Right lung (tissue), 2 donors: ENCODE measurements at regions not wholly inside any gene's neighbourhood (a gene's known extent, or its start where the extent isn't known, plus 50 kb on each side); places are given as distances from the start of the nearest gene placed in this dataset.

Source experiments
- DNase-seq, 2 donors: peaks; one replicate each; pipeline ENCODE4 v3.0.0-alpha.2; 2013

- no peak for DNase-seq
These were observed 377.7 kb upstream of the RBMS3 start for GRCh38 chr3:28903171-28903601.

- DNase-seq = no peak
These were observed 375.1 kb upstream of the RBMS3 start for GRCh38 chr3:28905798-28906197.

GRCh38 chr3:28906561-28907310, 374.1 kb upstream of the RBMS3 start:
- no peak for DNase-seq

- DNase-seq = no peak
These were observed 373.3 kb upstream of the RBMS3 start for GRCh38 chr3:28907616-28908015.

- no peak for DNase-seq
These were observed 368.6 kb upstream of the RBMS3 start for GRCh38 chr3:28912120-28912885.

- DNase-seq = peak; percentile 45 to 67
These were observed 364.9 kb upstream of the RBMS3 start for GRCh38 chr3:28915741-28916500.

GRCh38 chr3:28916713-28917499, 364.0 kb upstream of the RBMS3 start:
- DNase-seq = peak; percentile 69 to 83

GRCh38 chr3:28917895-28918475, 362.9 kb upstream of the RBMS3 start:
- DNase-seq = no peak

- no peak for DNase-seq
These were observed 358.5 kb upstream of the RBMS3 start for GRCh38 chr3:28922376-28922775.

- DNase-seq = no peak
These were observed 356.9 kb upstream of the RBMS3 start for GRCh38 chr3:28923994-28924393.

GRCh38 chr3:28924744-28925360, 356.0 kb upstream of the RBMS3 start:
- no peak for DNase-seq

GRCh38 chr3:28933337-28933736, 347.5 kb upstream of the RBMS3 start:
- DNase-seq = no peak

- DNase-seq = peak in 1 of 2 donors; percentile 48
These were observed 346.6 kb upstream of the RBMS3 start for GRCh38 chr3:28934126-28934813.

GRCh38 chr3:28935146-28935545, 345.7 kb upstream of the RBMS3 start:
- no peak for DNase-seq

GRCh38 chr3:28936154-28936553, 344.7 kb upstream of the RBMS3 start:
- DNase-seq = no peak

GRCh38 chr3:28940530-28940929, 340.3 kb upstream of the RBMS3 start:
- peak; percentile 43 to 49 for DNase-seq

GRCh38 chr3:28940994-28941393, 339.9 kb upstream of the RBMS3 start:
- DNase-seq = no peak

- DNase-seq = no peak
These were observed 333.8 kb upstream of the RBMS3 start for GRCh38 chr3:28947061-28947460.

- no peak for DNase-seq
These were observed 333.1 kb upstream of the RBMS3 start for GRCh38 chr3:28947751-28948150.

- DNase-seq = no peak
These were observed 332.2 kb upstream of the RBMS3 start for GRCh38 chr3:28948685-28949084.
